ENCODE measurements at regions not wholly inside any gene's neighbourhood (a gene's known extent, or its start where the extent isn't known, plus 50 kb on each side); places are given as distances from the start of the nearest gene placed in this dataset.

GRCh38 chr1:43061757-43062156, 103.1 kb upstream of the SLC2A1 start:
- Histone ChIP-seq H3K9me2 (ENCODE audit: insufficient read depth) (no peaks in the 10 kb centered on the region), H3K79me2 (ENCODE audit: insufficient read depth, low read length) (no peaks in the 10 kb centered on the region), H3K4me2 (ENCODE audit: low read length) (no peak overlapping the region), H3K27me3 (ENCODE audit: insufficient read depth, low read length) (no peaks in the 10 kb centered on the region), H3K4me1 (ENCODE audit: control insufficient read depth in 1 of 2, insufficient read depth in 2 of 2, low read length in 2 of 2) (no peaks in the 10 kb centered on the region), H3K27ac (ENCODE audit: low read depth, low read length) (no peak overlapping the region), H4K20me1 (ENCODE audit: insufficient read depth) (no peaks in the 10 kb centered on the region), H3K4me3 (replicated peaks in 1 of 2; ENCODE audit: low read depth in 1 of 2, low read length in 2 of 2) (no peak overlapping the region), H2AFZ (ENCODE audit: low read depth, low read length, poor library complexity, severe bottlenecking) (no peak overlapping the region), H3K36me3 (ENCODE audit: control insufficient read depth in 1 of 2, insufficient read depth in 2 of 2, low read length in 2 of 2) (no peaks in the 10 kb centered on the region), H3K9ac (ENCODE audit: low read length) (no peak overlapping the region), H3K9me3 (ENCODE audit: control insufficient read depth in 1 of 2, insufficient read depth in 1 of 2, low read depth in 1 of 2, low read length in 2 of 2) (no peaks in the 10 kb centered on the region)
- no peak for DNase-seq (ENCODE audit: low read depth, low spot score)
- no peak for ATAC-seq
- RAD21 ChIA-PET (ENCODE audit: low non-redundant PET in 1 of 2, low total read pairs in 2 of 2, uncharacterized antibody in 2 of 2, unreplicated experiment in 2 of 2) = interaction anchor here in 1 of 2 experiments (0.7 kb wide), 1 partner anchor 12 kb away, joined by 3 read pairs; no protein-coding TSS in a partner anchor
- intact Hi-C loops (cut with micrococcal nuclease) = no loop called here
- CTCF ChIA-PET = interaction anchor here (1.3 kb wide), 1 partner anchor 12 kb away, joined by 3 read pairs; no protein-coding TSS in a partner anchor
- BruUV-seq (replicated peaks) = no TSS peak
- no peak for TF ChIP-seq ELF1 (IDR thresholded peaks at IDR 0.05; ENCODE audit: borderline replicate concordance, low read depth)
- TF ChIP-seq POLR2A (IDR thresholded peaks at IDR 0.05; ENCODE audit: borderline replicate concordance, extremely low read depth, insufficient read depth, insufficient read length) = no peak
- no peak for TF ChIP-seq JUND (IDR thresholded peaks at IDR 0.05)
- TF ChIP-seq, protein P1, sequence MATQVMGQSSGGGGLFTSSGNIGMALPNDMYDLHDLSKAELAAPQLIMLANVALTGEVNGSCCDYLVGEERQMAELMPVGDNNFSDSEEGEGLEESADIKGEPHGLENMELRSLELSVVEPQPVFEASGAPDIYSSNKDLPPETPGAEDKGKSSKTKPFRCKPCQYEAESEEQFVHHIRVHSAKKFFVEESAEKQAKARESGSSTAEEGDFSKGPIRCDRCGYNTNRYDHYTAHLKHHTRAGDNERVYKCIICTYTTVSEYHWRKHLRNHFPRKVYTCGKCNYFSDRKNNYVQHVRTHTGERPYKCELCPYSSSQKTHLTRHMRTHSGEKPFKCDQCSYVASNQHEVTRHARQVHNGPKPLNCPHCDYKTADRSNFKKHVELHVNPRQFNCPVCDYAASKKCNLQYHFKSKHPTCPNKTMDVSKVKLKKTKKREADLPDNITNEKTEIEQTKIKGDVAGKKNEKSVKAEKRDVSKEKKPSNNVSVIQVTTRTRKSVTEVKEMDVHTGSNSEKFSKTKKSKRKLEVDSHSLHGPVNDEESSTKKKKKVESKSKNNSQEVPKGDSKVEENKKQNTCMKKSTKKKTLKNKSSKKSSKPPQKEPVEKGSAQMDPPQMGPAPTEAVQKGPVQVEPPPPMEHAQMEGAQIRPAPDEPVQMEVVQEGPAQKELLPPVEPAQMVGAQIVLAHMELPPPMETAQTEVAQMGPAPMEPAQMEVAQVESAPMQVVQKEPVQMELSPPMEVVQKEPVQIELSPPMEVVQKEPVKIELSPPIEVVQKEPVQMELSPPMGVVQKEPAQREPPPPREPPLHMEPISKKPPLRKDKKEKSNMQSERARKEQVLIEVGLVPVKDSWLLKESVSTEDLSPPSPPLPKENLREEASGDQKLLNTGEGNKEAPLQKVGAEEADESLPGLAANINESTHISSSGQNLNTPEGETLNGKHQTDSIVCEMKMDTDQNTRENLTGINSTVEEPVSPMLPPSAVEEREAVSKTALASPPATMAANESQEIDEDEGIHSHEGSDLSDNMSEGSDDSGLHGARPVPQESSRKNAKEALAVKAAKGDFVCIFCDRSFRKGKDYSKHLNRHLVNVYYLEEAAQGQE (IDR thresholded peaks at IDR 0.05; ENCODE audit: low read depth) = no peak
- TF ChIP-seq POLR2AphosphoS5 (IDR thresholded peaks at IDR 0.05; ENCODE audit: low read depth, low read length) = no peak
- no peak for TF ChIP-seq ATF3 (IDR thresholded peaks at IDR 0.05)
- no peak for TF ChIP-seq ZFX (IDR thresholded peaks at IDR 0.05)
- no peak for TF ChIP-seq TCF7L2 (IDR thresholded peaks at IDR 0.05; ENCODE audit: borderline replicate concordance, extremely low read depth, insufficient read depth, insufficient read length)
- TF ChIP-seq YY1 (IDR thresholded peaks at IDR 0.05; ENCODE audit: extremely low read depth, insufficient replicate concordance, low read depth, low read length) = no peak
- TF ChIP-seq, protein P2, sequence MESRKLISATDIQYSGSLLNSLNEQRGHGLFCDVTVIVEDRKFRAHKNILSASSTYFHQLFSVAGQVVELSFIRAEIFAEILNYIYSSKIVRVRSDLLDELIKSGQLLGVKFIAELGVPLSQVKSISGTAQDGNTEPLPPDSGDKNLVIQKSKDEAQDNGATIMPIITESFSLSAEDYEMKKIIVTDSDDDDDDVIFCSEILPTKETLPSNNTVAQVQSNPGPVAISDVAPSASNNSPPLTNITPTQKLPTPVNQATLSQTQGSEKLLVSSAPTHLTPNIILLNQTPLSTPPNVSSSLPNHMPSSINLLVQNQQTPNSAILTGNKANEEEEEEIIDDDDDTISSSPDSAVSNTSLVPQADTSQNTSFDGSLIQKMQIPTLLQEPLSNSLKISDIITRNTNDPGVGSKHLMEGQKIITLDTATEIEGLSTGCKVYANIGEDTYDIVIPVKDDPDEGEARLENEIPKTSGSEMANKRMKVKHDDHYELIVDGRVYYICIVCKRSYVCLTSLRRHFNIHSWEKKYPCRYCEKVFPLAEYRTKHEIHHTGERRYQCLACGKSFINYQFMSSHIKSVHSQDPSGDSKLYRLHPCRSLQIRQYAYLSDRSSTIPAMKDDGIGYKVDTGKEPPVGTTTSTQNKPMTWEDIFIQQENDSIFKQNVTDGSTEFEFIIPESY (IDR thresholded peaks at IDR 0.05; ENCODE audit: extremely low read depth, insufficient replicate concordance, low read length) = no peak
- no peak for TF ChIP-seq EGR1 (IDR thresholded peaks at IDR 0.05; ENCODE audit: low read depth)
- no peak for TF ChIP-seq SP1 (IDR thresholded peaks at IDR 0.05; ENCODE audit: low read depth)
- TF ChIP-seq CBX3 (IDR thresholded peaks at IDR 0.05; ENCODE audit: low read depth) = no peak
- no peak for TF ChIP-seq EZH2phosphoT487 (IDR thresholded peaks at IDR 0.05; ENCODE audit: borderline replicate concordance)
- no peak for TF ChIP-seq ZNF274 (IDR thresholded peaks at IDR 0.05; ENCODE audit: low read depth, low read length)
- no peak for TF ChIP-seq SIN3A (IDR thresholded peaks at IDR 0.05; ENCODE audit: low read depth)
- TF ChIP-seq RAD21 (IDR thresholded peaks at IDR 0.05; ENCODE audit: low read depth) = no peak
- TF ChIP-seq MAX (IDR thresholded peaks at IDR 0.05) = no peak
- TF ChIP-seq SRF (IDR thresholded peaks at IDR 0.05; ENCODE audit: low read depth) = no peak
- TF ChIP-seq CEBPB (IDR thresholded peaks at IDR 0.05; ENCODE audit: low read depth) = no peak
- POLR2A ChIA-PET = no interaction called here

Data from HCT116 (cell line).